Smooth muscle cell (in vitro differentiated cells): ENCODE measurements at regions not wholly inside any gene's neighbourhood (a gene's known extent, or its start where the extent isn't known, plus 50 kb on each side); places are given as distances from the start of the nearest gene placed in this dataset.
A peak's percentile ranks its signal among the peaks of the same experiment; 100 is the strongest.
"Not testable (repeated sequence)": the region's sequence is repeated elsewhere in the genome, so short reads cannot be mapped to it uniquely, and the experiment has no call there.

Experiments used
- DNase-seq: peaks from one replicate; lab custom pipeline; 2025; ENCODE audit not compliant: unreplicated experiment; lab: John Stamatoyannopoulos, UW
- H2AFZ ChIP-seq: fragments of 200-600 bp; sonication (generic); 2 replicates; pipeline ENCODE4 v1.6.0; 2016; ENCODE audit warnings: antibody characterized with exemption, low read depth, mild to moderate bottlenecking
- H3F3A ChIP-seq: fragments of 200-600 bp; sonication (generic); 2 replicates; pipeline ENCODE4 v1.6.0; 2017; ENCODE audit warnings: antibody characterized with exemption, low read depth
- H3K27ac ChIP-seq: fragments of 200-600 bp; sonication (generic); 2 replicates; pipeline ENCODE4 v1.5.1; 2016; ENCODE audit warnings: low read depth, mild to moderate bottlenecking
- H3K27me3 ChIP-seq: fragments of 200-600 bp; sonication (generic); 2 replicates; pipeline ENCODE4 v1.6.1; 2016; ENCODE audit warnings: low read depth, mild to moderate bottlenecking
- H3K36me3 ChIP-seq: fragments of 200-600 bp; sonication (generic); 2 replicates; pipeline ENCODE4 v1.5.1; 2016; ENCODE audit warnings: low read depth
- H3K4me1 ChIP-seq: fragments of 200-600 bp; sonication (generic); 2 replicates; pipeline ENCODE4 v1.5.1; 2016; ENCODE audit warnings: low read depth
- H3K4me2 ChIP-seq: fragments of 200-600 bp; sonication (generic); 2 replicates; pipeline ENCODE4 v1.6.0; 2016; ENCODE audit warnings: mild to moderate bottlenecking
- H3K4me3 ChIP-seq: fragments of 200-600 bp; sonication (generic); 2 replicates; pipeline ENCODE4 v1.5.1; 2016; ENCODE audit warnings: mild to moderate bottlenecking
- H3K79me2 ChIP-seq: fragments of 200-600 bp; sonication (generic); 2 replicates; pipeline ENCODE4 v1.6.0; 2016; ENCODE audit warnings: low read depth, mild to moderate bottlenecking
- H3K9ac ChIP-seq: fragments of 200-600 bp; sonication (generic); 2 replicates; pipeline ENCODE4 v1.6.0; 2016; ENCODE audit warnings: low read depth
- H3K9me3 ChIP-seq: fragments of 200-600 bp; sonication (generic); replicated peaks from 2 replicates; pipeline ENCODE4 v1.5.1; 2016; ENCODE audit warnings: low read depth
- H4K20me1 ChIP-seq: fragments of 200-600 bp; sonication (generic); 2 replicates; pipeline ENCODE4 v1.6.0; 2016; ENCODE audit warnings: low read depth
- WGBS: methylation state at CpG from one replicate; pipeline ENCODE4 v1.1.7; 2016; ENCODE audit warnings: low lambda C conversion rate; 5-methylcytosine and 5-hydroxymethylcytosine counted together
- TF ChIP-seq, protein P1 (sequence below): fragments of 200-600 bp; sonication (generic); IDR thresholded peaks from 2 replicates; pipeline ENCODE4 v1.5.1; 2017; ENCODE audit warnings: borderline replicate concordance, mild to moderate bottlenecking, antibody characterized with exemption; ENCODE audit not compliant: insufficient read depth, poor library complexity, severe bottlenecking

DNA sequence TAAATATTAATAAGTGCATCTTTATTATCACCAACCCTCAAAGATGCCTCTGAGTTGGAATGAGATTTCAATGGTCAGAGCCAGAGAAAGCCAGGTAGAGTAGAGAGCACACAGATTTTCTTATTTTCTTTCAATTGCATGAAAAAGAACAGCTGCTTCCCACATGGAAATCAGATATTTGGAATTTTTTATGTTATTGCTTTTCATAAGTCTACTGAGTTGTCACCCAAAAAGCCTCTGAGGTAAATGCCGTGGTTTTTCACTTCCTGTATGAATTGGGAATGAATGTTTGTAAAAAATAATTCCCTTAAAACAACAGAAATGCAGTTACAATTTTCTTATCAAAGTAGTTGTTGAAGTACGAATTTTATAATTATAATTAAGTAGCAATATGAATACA is 563.1 kb downstream of the RFPL4B start:
- whole genome bisulfite sequencing, result 34% methylated on average over 2 of the region's 2 CpGs
- Histone ChIP-seq H3K79me2 (no peaks in the 10 kb centered on the region), H3K4me3 (no peak overlapping the region), H3K9ac (no peak overlapping the region), H4K20me1 (no peaks in the 10 kb centered on the region), H3K9me3 (no peaks in the 10 kb centered on the region), H3K27ac (no peak overlapping the region), H2AFZ (no peak overlapping the region), H3K4me1 (peaks cover 15% of the 10 kb centered on the region), H3K36me3 (no peaks in the 10 kb centered on the region), H3K4me2 (peak overlapping the region; percentile 19), H3K27me3 (no peaks in the 10 kb centered on the region), H3F3A (no peaks in the 10 kb centered on the region)
- DNase-seq, result no peak
- TF ChIP-seq, protein P1, sequence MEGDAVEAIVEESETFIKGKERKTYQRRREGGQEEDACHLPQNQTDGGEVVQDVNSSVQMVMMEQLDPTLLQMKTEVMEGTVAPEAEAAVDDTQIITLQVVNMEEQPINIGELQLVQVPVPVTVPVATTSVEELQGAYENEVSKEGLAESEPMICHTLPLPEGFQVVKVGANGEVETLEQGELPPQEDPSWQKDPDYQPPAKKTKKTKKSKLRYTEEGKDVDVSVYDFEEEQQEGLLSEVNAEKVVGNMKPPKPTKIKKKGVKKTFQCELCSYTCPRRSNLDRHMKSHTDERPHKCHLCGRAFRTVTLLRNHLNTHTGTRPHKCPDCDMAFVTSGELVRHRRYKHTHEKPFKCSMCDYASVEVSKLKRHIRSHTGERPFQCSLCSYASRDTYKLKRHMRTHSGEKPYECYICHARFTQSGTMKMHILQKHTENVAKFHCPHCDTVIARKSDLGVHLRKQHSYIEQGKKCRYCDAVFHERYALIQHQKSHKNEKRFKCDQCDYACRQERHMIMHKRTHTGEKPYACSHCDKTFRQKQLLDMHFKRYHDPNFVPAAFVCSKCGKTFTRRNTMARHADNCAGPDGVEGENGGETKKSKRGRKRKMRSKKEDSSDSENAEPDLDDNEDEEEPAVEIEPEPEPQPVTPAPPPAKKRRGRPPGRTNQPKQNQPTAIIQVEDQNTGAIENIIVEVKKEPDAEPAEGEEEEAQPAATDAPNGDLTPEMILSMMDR, result no peak

DNA sequence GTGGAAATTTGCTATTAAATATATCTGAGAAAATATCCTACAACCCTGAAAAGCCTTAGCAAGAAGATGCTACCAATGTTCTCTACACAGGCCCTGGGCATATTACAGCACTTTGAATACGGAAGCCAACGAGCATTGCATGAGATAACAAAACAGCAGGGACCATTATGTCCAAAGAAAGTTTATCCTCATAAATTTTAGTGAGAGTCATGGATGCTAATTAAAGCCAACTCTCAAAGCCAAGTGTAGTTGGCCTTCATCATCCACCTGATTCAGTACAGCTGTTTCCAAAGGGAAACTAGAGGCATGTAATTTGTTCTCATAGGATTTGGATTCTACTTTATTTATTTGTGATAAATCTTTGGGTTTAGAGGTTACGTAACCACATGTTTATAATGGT is 564.8 kb downstream of the RFPL4B start:
- peaks cover 15% of the 10 kb centered on the region for H3K4me1 ChIP-seq
- H3F3A ChIP-seq, result no peaks in the 10 kb centered on the region
- no peak for DNase-seq
- H2AFZ ChIP-seq, result no peak overlapping the region
- no peaks in the 10 kb centered on the region for H3K79me2 ChIP-seq
- TF ChIP-seq, protein P1, result no peak
- H3K27me3 ChIP-seq, result no peaks in the 10 kb centered on the region
- no peak overlapping the region for H3K4me3 ChIP-seq
- no peaks in the 10 kb centered on the region for H3K36me3 ChIP-seq
- 68% methylated on average over 3 of the region's 3 CpGs for WGBS
- no peak overlapping the region for H3K27ac ChIP-seq
- no peak overlapping the region for H3K9ac ChIP-seq
- no peak overlapping the region for H3K4me2 ChIP-seq
- no peaks in the 10 kb centered on the region for H3K9me3 ChIP-seq
- no peaks in the 10 kb centered on the region for H4K20me1 ChIP-seq

DNA sequence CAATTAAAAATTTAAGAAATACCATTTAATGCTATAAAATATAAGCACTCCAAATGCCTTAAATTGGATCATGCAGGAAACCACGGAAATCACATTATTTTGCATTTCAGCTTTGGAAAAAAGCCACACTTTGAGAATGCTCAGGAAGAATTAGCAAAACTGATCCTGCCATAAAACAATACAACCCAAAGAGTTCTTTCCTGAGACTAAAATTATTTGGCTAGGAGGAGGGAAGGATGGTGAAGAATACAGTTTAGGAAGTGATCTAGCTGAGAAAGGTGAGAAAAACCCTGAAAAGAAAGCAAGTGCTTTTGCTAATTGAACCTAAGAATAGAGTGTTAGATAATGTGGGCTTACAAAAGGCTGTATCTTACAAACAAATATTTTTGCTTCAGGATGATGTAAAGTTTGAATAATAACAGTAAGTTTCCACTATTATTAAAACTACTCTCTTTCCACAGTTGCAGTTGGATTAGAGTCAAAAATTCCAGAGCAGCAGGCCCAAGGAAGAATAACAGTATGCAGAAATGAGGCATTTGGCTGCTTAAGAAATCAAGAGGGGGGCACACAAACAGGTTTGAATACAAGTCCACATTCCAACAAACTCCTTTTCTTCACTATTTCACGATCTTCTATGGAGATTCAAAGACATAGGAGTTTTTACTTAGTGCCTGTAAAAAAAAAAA is 565.4 kb downstream of the RFPL4B start:
- no peak overlapping the region for H3K9ac ChIP-seq
- H3K4me3 ChIP-seq, result no peak overlapping the region
- H3K36me3 ChIP-seq, result no peaks in the 10 kb centered on the region
- H3F3A ChIP-seq, result no peaks in the 10 kb centered on the region
- no peak for DNase-seq
- no peaks in the 10 kb centered on the region for H3K9me3 ChIP-seq
- no peaks in the 10 kb centered on the region for H4K20me1 ChIP-seq
- no peaks in the 10 kb centered on the region for H3K79me2 ChIP-seq
- peak overlapping the region; percentile 17 for H3K27ac ChIP-seq
- no peaks in the 10 kb centered on the region for H3K27me3 ChIP-seq
- TF ChIP-seq, protein P1, result no peak
- H2AFZ ChIP-seq, result no peak overlapping the region
- peak overlapping the region; percentile 53 for H3K4me2 ChIP-seq
- peaks cover 15% of the 10 kb centered on the region for H3K4me1 ChIP-seq
- 61% methylated on average over 2 of the region's 2 CpGs for WGBS

DNA sequence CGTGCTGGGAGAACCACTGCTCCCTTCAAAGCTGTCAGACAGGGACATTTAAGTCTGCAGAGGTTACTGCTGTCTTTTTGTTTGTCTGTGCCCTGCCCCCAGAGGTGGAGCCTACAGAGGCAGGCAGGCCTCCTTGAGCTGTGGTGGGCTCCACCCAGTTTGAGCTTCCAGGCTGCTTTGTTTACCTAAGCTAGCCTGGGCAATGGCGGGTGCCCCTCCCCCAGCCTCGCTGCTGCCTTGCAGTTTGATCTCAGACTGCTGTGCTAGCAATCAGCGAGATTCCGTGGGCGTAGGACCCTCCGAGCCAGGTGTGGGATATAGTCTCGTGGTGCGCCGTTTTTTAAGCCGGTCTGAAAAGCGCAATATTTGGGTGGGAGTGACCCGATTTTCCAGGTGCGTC is 572.6 kb downstream of the RFPL4B start:
- not testable (repeated sequence) for H3K9ac ChIP-seq, H3K27me3 ChIP-seq, H3K4me1 ChIP-seq, H3K79me2 ChIP-seq, H2AFZ ChIP-seq, DNase-seq, H3K27ac ChIP-seq, H4K20me1 ChIP-seq, H3F3A ChIP-seq, H3K36me3 ChIP-seq, H3K9me3 ChIP-seq
- WGBS, result 10% methylated on average over 13 of the region's 14 CpGs
- peak overlapping the region; percentile 36 for H3K4me3 ChIP-seq
- peak overlapping the region; percentile 79 for H3K4me2 ChIP-seq
